GM23248 (cell line): ENCODE measurements at regions not wholly inside any gene's neighbourhood (a gene's known extent, or its start where the extent isn't known, plus 50 kb on each side); places are given as distances from the start of the nearest gene placed in this dataset.

Source experiments
- DNase-seq: peaks from one replicate; pipeline ENCODE4 v3.0.0-alpha.2; 2015
- H2AFZ ChIP-seq: fragments of 200-600 bp; sonication (generic); 2 replicates; pipeline ENCODE4 v1.6.1; 2016; ENCODE audit warnings: antibody characterized with exemption
- H3F3A ChIP-seq: fragments of 200-600 bp; sonication (generic); 2 replicates; pipeline ENCODE4 v1.6.1; 2016; ENCODE audit warnings: mild to moderate bottlenecking, antibody characterized with exemption, mixed run types; ENCODE audit not compliant: insufficient read depth
- H3K27ac ChIP-seq: fragments of 200-600 bp; sonication (generic); 2 replicates; pipeline ENCODE4 v1.5.1; 2016; ENCODE audit warnings: mild to moderate bottlenecking
- H3K27me3 ChIP-seq: fragments of 200-600 bp; sonication (generic); replicated peaks from 2 replicates; pipeline ENCODE4 v1.6.1; 2016; ENCODE audit warnings: mild to moderate bottlenecking; ENCODE audit not compliant: insufficient read depth
- H3K36me3 ChIP-seq: fragments of 200-600 bp; sonication (generic); 2 replicates; pipeline ENCODE4 v1.6.1; 2016; ENCODE audit warnings: low read depth, mild to moderate bottlenecking
- H3K4me1 ChIP-seq: fragments of 200-600 bp; sonication (generic); 2 replicates; pipeline ENCODE4 v1.6.1; 2016; ENCODE audit warnings: mild to moderate bottlenecking; ENCODE audit not compliant: insufficient read depth
- H3K4me2 ChIP-seq: fragments of 200-600 bp; sonication (generic); one replicate; pipeline ENCODE4 v1.6.1; 2016; ENCODE audit warnings: mild to moderate bottlenecking; ENCODE audit not compliant: unreplicated experiment
- H3K4me3 ChIP-seq: fragments of 200-600 bp; sonication (generic); 2 replicates; pipeline ENCODE4 v1.5.1; 2016; ENCODE audit warnings: mild to moderate bottlenecking
- H3K79me2 ChIP-seq: fragments of 200-600 bp; sonication (generic); 2 replicates; pipeline ENCODE4 v1.6.1; 2016; ENCODE audit warnings: mild to moderate bottlenecking; ENCODE audit not compliant: insufficient read depth
- H3K9ac ChIP-seq: fragments of 200-600 bp; sonication (generic); 2 replicates; pipeline ENCODE4 v1.6.1; 2016; ENCODE audit warnings: mild to moderate bottlenecking
- H3K9me2 ChIP-seq: fragments of 200-600 bp; sonication (generic); 2 replicates; pipeline ENCODE4 v1.6.1; 2016; ENCODE audit warnings: mixed run types, mild to moderate bottlenecking, moderate library complexity; ENCODE audit not compliant: insufficient read depth
- H3K9me3 ChIP-seq: fragments of 200-600 bp; sonication (generic); one replicate; pipeline ENCODE4 v1.6.1; 2017; ENCODE audit warnings: low read depth
- H4K20me1 ChIP-seq: fragments of 200-600 bp; sonication (generic); 2 replicates; pipeline ENCODE4 v1.6.0; 2016; ENCODE audit not compliant: insufficient read depth
- EZH2 ChIP-seq: fragments of 200-600 bp; sonication (generic); IDR thresholded peaks from 2 replicates; pipeline ENCODE4 v1.6.1; 2018; ENCODE audit warnings: antibody characterized with exemption, mild to moderate bottlenecking; ENCODE audit not compliant: insufficient read depth, poor library complexity, severe bottlenecking
- EZH2phosphoT487 ChIP-seq: fragments of 200-600 bp; sonication (generic); IDR thresholded peaks from 2 replicates; pipeline ENCODE4 v1.6.1; 2018; ENCODE audit warnings: antibody characterized with exemption, moderate library complexity, mild to moderate bottlenecking, low read depth; ENCODE audit not compliant: insufficient read depth
- WGBS, 2 experiments: methylation state at CpG; one replicate each; pipeline ENCODE4 v1.1.6; 2015 to 2017; ENCODE audit warnings: low lambda C conversion rate in 2 of 2, low coverage in 1 of 2; ENCODE audit errors: missing lambda C conversion rate in 2 of 2; 5-methylcytosine and 5-hydroxymethylcytosine counted together
- in situ Hi-C: fragments of 300-500 bp; cut with MboI; formaldehyde crosslinking; loops from 2 replicates; pipeline ENCODE4 v1.15.0; 2020

DNA sequence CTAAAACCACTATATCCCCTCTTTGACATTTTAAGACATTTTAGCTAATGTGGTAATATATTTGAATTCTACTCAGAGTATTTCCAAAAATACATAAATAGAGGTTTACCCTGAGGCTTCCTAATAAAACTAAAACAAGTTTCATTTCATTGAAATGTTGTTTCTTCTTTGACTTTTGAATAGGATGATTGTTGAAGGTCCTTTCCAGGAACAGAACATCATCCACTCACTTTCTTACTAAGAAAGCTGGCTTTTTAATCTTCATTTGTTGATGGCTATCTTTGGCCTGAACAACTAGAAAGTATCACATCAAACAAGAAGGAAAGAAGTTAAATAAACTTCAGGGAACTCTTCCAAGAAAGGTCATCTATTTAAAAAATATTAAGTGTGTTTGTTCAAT is 169.7 kb downstream of the RAP2B start:
- Histone ChIP-seq H3K36me3 (no peaks in the 10 kb centered on the region), H3F3A (no peaks in the 10 kb centered on the region), H3K4me3 (no peak overlapping the region), H3K79me2 (no peaks in the 10 kb centered on the region), H3K27ac (no peak overlapping the region), H3K27me3 (no peaks in the 10 kb centered on the region), H3K9me2 (no peaks in the 10 kb centered on the region), H4K20me1 (no peaks in the 10 kb centered on the region), H3K4me1 (no peaks in the 10 kb centered on the region), H3K9me3 (no peaks in the 10 kb centered on the region), H2AFZ (no peak overlapping the region), H3K4me2 (no peak overlapping the region), H3K9ac (no peak overlapping the region)
- TF ChIP-seq EZH2 (no peak), EZH2phosphoT487 (no peak)
- no peak for DNase-seq
- in situ Hi-C loops = no loop called here

DNA sequence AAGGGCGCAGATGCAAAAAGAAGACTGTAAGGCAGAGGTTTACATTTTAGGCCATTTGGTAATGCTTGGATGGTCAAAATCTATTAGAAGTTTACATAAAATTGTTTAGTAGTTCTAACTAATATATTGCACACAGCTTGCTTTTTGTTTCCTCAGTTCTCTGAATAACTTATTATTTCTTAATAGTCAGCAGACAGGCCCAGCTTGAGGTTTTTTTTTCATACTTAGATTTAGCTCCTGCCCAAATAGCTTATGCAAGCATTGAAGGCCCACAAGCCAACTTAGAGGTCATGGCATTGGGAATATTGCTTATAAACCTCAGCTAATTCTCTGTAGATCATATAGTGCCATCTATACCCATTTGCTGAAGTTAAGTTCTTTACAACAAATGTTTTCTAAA is 172.5 kb downstream of the RAP2B start:
- DNase-seq = no peak
- in situ Hi-C loops = no loop called here
- H3F3A ChIP-seq = no peaks in the 10 kb centered on the region; the same call in 1 of the 2 replicates
- no peak overlapping the region for H3K9ac ChIP-seq
- H3K79me2 ChIP-seq = no peaks in the 10 kb centered on the region
- H3K4me3 ChIP-seq = no peak overlapping the region
- H3K27me3 ChIP-seq = no peaks in the 10 kb centered on the region
- no peak overlapping the region for H3K4me2 ChIP-seq
- H3K4me1 ChIP-seq = peaks cover 9% of the 10 kb centered on the region
- WGBS, 2 experiments = 92 to 98% methylated on average over 1 of the region's 1 CpG
- no peaks in the 10 kb centered on the region for H3K36me3 ChIP-seq
- H3K27ac ChIP-seq = no peak overlapping the region
- no peak overlapping the region for H2AFZ ChIP-seq
- H3K9me2 ChIP-seq = no peaks in the 10 kb centered on the region
- H3K9me3 ChIP-seq = no peaks in the 10 kb centered on the region
- TF ChIP-seq EZH2phosphoT487 (no peak), EZH2 (no peak)
- no peaks in the 10 kb centered on the region for H4K20me1 ChIP-seq

DNA sequence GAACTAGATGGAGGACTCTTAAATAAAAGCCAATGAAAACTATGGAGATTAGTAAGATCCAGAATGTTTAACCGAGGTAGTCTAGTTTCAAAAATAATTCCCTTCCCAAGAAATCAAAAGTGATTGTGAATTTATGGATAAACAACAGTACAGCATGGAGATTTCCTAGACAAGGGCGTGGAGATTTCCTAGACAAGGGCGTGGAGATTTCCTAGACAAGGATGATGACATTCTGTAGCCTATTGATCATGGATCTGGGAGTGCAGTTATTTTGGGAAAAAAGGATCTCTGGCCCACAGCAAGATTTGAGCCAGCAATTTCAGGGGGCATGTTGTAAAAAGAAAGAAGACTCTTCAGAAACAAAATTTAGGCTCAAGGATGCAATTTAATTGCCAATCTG is 175.3 kb downstream of the RAP2B start:
- H3K4me1 ChIP-seq = peaks cover 9% of the 10 kb centered on the region
- WGBS, 2 experiments = 69 to 71% methylated on average over 3 of the region's 3 CpGs
- no peak overlapping the region for H3K4me2 ChIP-seq
- H3K79me2 ChIP-seq = no peaks in the 10 kb centered on the region
- no peaks in the 10 kb centered on the region for H3K27me3 ChIP-seq
- H2AFZ ChIP-seq = no peak overlapping the region
- no peaks in the 10 kb centered on the region for H3K36me3 ChIP-seq
- no peak overlapping the region for H3K9ac ChIP-seq
- in situ Hi-C loops = no loop called here
- H3K9me2 ChIP-seq = no peaks in the 10 kb centered on the region
- DNase-seq = no peak
- no peaks in the 10 kb centered on the region; the same call in 1 of the 2 replicates for H3F3A ChIP-seq
- TF ChIP-seq EZH2 = no peak
- TF ChIP-seq EZH2phosphoT487 = no peak
- no peaks in the 10 kb centered on the region for H3K9me3 ChIP-seq
- H3K27ac ChIP-seq = no peak overlapping the region
- no peak overlapping the region for H3K4me3 ChIP-seq
- no peaks in the 10 kb centered on the region for H4K20me1 ChIP-seq

DNA sequence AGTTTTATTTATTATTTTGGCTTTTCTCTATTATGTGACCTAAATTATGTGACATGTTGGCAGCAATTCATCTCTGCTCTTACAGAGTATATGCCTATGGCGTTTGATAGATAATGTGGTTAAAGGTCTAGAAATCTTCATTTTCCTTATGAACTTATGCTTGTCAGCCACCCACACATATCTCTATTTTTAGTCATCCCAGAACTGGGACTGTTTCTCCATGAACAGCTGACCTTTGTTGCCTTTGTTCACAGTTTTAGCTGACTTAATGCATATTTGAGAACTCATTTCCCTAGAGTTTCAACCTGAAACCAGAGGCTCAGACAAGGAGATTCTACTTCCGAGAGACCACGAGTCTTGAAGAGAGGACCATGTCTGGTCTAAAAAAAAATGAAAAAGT is 176.5 kb downstream of the RAP2B start:
- Histone ChIP-seq H2AFZ (no peak overlapping the region), H3K4me1 (peaks cover 9% of the 10 kb centered on the region), H4K20me1 (no peaks in the 10 kb centered on the region), H3K4me2 (peak overlapping the region; percentile 19), H3K4me3 (no peak overlapping the region), H3K79me2 (no peaks in the 10 kb centered on the region), H3K9me2 (no peaks in the 10 kb centered on the region), H3K36me3 (no peaks in the 10 kb centered on the region), H3K9me3 (no peaks in the 10 kb centered on the region), H3K27me3 (no peaks in the 10 kb centered on the region), H3K27ac (no peak overlapping the region), H3F3A (no peaks in the 10 kb centered on the region; the same call in 1 of the 2 replicates), H3K9ac (no peak overlapping the region)
- 69 to 72% methylated on average over 3 of the region's 3 CpGs for WGBS, 2 experiments
- no peak for TF ChIP-seq EZH2phosphoT487
- TF ChIP-seq EZH2 = no peak
- DNase-seq = peak; percentile 58
- in situ Hi-C loops = no loop called here

DNA sequence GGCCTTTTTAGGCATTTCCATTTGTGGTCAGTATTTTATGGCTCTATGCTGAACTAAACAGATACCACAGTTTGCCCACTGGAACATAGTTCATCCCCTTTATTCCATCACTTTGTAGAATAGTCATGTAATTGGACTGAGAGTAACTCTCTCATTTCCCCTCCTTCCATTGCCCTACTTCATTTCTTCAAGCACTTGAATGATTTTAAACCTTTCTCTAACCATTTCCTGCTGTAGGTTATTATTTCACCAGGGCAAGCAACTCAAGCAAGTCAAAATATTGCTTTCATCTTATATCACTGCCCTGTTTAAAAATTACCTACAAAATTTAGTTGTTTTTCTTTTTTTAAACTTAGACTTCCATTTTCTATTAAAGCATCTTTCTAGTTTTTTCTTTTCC is 177.0 kb downstream of the RAP2B start:
- no peaks in the 10 kb centered on the region for H3K27me3 ChIP-seq
- H3K9ac ChIP-seq = no peak overlapping the region
- no peaks in the 10 kb centered on the region for H3K9me2 ChIP-seq
- no peaks in the 10 kb centered on the region for H4K20me1 ChIP-seq
- no peaks in the 10 kb centered on the region for H3K79me2 ChIP-seq
- H3K4me1 ChIP-seq = peaks cover 9% of the 10 kb centered on the region
- in situ Hi-C loops = no loop called here
- H3K27ac ChIP-seq = no peak overlapping the region
- H3K9me3 ChIP-seq = no peaks in the 10 kb centered on the region
- peak overlapping the region; percentile 19 for H3K4me2 ChIP-seq
- H3F3A ChIP-seq = no peaks in the 10 kb centered on the region; the same call in 1 of the 2 replicates
- no peak for DNase-seq
- H3K4me3 ChIP-seq = no peak overlapping the region
- TF ChIP-seq EZH2phosphoT487 (no peak), EZH2 (no peak)
- no peak overlapping the region for H2AFZ ChIP-seq
- no peaks in the 10 kb centered on the region for H3K36me3 ChIP-seq
